CD4-positive, CD25-positive, alpha-beta regulatory T cell (primary cell): ENCODE measurements at regions not wholly inside any gene's neighbourhood (a gene's known extent, or its start where the extent isn't known, plus 50 kb on each side); places are given as distances from the start of the nearest gene placed in this dataset.
"Not testable (repeated sequence)": the region's sequence is repeated elsewhere in the genome, so short reads cannot be mapped to it uniquely, and the experiment has no call there.

ENCODE experiments used
- ATAC-seq, 2 donors: fragments of 150-1000 bp; cut with Tn5 transposase; one replicate each; pipeline ENCODE4 v1.10.0; 2021; ENCODE audit warnings: low read depth in 2 of 2, moderate number of reproducible peaks in 2 of 2, moderate library complexity in 1 of 2
- DNase-seq, 3 donors: peaks; one replicate each; pipeline versions ENCODE4 v3.0.0 to v3.0.0-alpha.2; 2012 to 2022; ENCODE audit warnings: mixed read lengths in 1 of 3
- H3K27ac ChIP-seq: one replicate; pipeline ENCODE4 v1.7.0; 2013; ENCODE audit warnings: mild to moderate bottlenecking, low read length; ENCODE audit not compliant: insufficient read depth, poor library complexity, severe bottlenecking
- H3K27me3 ChIP-seq: one replicate; pipeline ENCODE4 v1.7.0; 2013; ENCODE audit warnings: low read length; ENCODE audit not compliant: control insufficient read depth, insufficient read depth
- H3K36me3 ChIP-seq: one replicate; pipeline ENCODE4 v1.7.0; 2013; ENCODE audit warnings: mild to moderate bottlenecking, low read length, moderate library complexity; ENCODE audit not compliant: control insufficient read depth, insufficient read depth
- H3K4me1 ChIP-seq: 2 replicates; pipeline ENCODE4 v1.7.0; 2013; ENCODE audit warnings: mild to moderate bottlenecking, low read length; ENCODE audit not compliant: insufficient read depth, control insufficient read depth, poor library complexity, severe bottlenecking
- H3K4me3 ChIP-seq: one replicate; pipeline ENCODE4 v1.7.0; 2013; ENCODE audit warnings: low read depth, mild to moderate bottlenecking, low read length, moderate library complexity
- H3K9me3 ChIP-seq, 2 experiments: 1 replicate in 1 of 2; 2 replicates in 1 of 2; pipeline ENCODE4 v1.7.0; 2013; ENCODE audit warnings: low read length in 2 of 2, mild to moderate bottlenecking in 1 of 2, moderate library complexity in 1 of 2; ENCODE audit not compliant: control insufficient read depth in 2 of 2
- H3K27ac Mint-ChIP-seq, 3 donors: one replicate each; pipeline ENCODE4 v1.8.0; 2020 to 2022; ENCODE audit warnings: mild to moderate bottlenecking in 3 of 3, mixed read lengths in 3 of 3, moderate library complexity in 2 of 3
- H3K27me3 Mint-ChIP-seq: one replicate; pipeline ENCODE4 v1.8.0; 2022; ENCODE audit warnings: mild to moderate bottlenecking, mixed read lengths
- H3K36me3 Mint-ChIP-seq: one replicate; pipeline ENCODE4 v1.8.0; 2020; ENCODE audit warnings: mixed read lengths
- H3K4me1 Mint-ChIP-seq, 4 donors: one replicate each; pipeline ENCODE4 v1.8.0; 2020 to 2022; ENCODE audit warnings: mixed read lengths in 4 of 4, mild to moderate bottlenecking in 1 of 4
- H3K4me3 Mint-ChIP-seq, 4 donors: one replicate each; pipeline ENCODE4 v1.8.0; 2020 to 2022; ENCODE audit warnings: mild to moderate bottlenecking in 4 of 4, mixed read lengths in 4 of 4, moderate library complexity in 3 of 4
- H3K9me3 Mint-ChIP-seq, 7 donors: one replicate each; pipeline ENCODE4 v1.8.0; 2020 to 2022; ENCODE audit warnings: mixed read lengths in 7 of 7, mild to moderate bottlenecking in 3 of 7, moderate library complexity in 2 of 7

- H3K4me1 ChIP-seq: no peaks in the 10 kb centered on the region
- ATAC-seq (no peak), DNase-seq (no peak)
- no peaks in the 10 kb centered on the region for H3K4me1 Mint-ChIP-seq
- H3K27ac Mint-ChIP-seq: no peak overlapping the region
- no peak overlapping the region for H3K4me3 ChIP-seq
- H3K27me3 ChIP-seq: no peaks in the 10 kb centered on the region
- no peaks in the 10 kb centered on the region for H3K9me3 ChIP-seq
- no peak overlapping the region for H3K4me3 Mint-ChIP-seq
- no peak overlapping the region for H3K27ac ChIP-seq
- no peaks in the 10 kb centered on the region for H3K9me3 Mint-ChIP-seq
- no peaks in the 10 kb centered on the region for H3K27me3 Mint-ChIP-seq
- no peaks in the 10 kb centered on the region for H3K36me3 Mint-ChIP-seq
- no peaks in the 10 kb centered on the region for H3K36me3 ChIP-seq
Measured at GRCh38 chr21:16216288-16216962, 486.6 kb downstream of the USP25 start.

- H3K36me3 ChIP-seq: no peaks in the 10 kb centered on the region
- no peaks in the 10 kb centered on the region for H3K9me3 ChIP-seq
- H3K27ac ChIP-seq: no peak overlapping the region
- DNase-seq (no peak), ATAC-seq (no peak)
- H3K9me3 Mint-ChIP-seq: no peaks in the 10 kb centered on the region
- no peaks in the 10 kb centered on the region for H3K27me3 ChIP-seq
- H3K4me3 Mint-ChIP-seq: no peak overlapping the region
- H3K27ac Mint-ChIP-seq: no peak overlapping the region
- H3K36me3 Mint-ChIP-seq: no peaks in the 10 kb centered on the region
- H3K27me3 Mint-ChIP-seq: no peaks in the 10 kb centered on the region
- no peaks in the 10 kb centered on the region for H3K4me1 ChIP-seq
- no peaks in the 10 kb centered on the region for H3K4me1 Mint-ChIP-seq
- no peak overlapping the region for H3K4me3 ChIP-seq
Measured at GRCh38 chr21:16218682-16219343, 489.0 kb downstream of the USP25 start.

GRCh38 chr21:16224756-16225155 is 495.0 kb downstream of the USP25 start:
- not testable (repeated sequence) for H3K27ac Mint-ChIP-seq, H3K4me1 ChIP-seq, H3K4me3 Mint-ChIP-seq, H3K36me3 Mint-ChIP-seq, H3K4me1 Mint-ChIP-seq, H3K27me3 Mint-ChIP-seq, H3K27me3 ChIP-seq, H3K36me3 ChIP-seq, ATAC-seq, H3K4me3 ChIP-seq, DNase-seq, H3K27ac ChIP-seq, H3K9me3 ChIP-seq
- H3K9me3 Mint-ChIP-seq: peaks cover 1 to 16% (median 2%) of the 10 kb centered on the region in 7 donors

DNA sequence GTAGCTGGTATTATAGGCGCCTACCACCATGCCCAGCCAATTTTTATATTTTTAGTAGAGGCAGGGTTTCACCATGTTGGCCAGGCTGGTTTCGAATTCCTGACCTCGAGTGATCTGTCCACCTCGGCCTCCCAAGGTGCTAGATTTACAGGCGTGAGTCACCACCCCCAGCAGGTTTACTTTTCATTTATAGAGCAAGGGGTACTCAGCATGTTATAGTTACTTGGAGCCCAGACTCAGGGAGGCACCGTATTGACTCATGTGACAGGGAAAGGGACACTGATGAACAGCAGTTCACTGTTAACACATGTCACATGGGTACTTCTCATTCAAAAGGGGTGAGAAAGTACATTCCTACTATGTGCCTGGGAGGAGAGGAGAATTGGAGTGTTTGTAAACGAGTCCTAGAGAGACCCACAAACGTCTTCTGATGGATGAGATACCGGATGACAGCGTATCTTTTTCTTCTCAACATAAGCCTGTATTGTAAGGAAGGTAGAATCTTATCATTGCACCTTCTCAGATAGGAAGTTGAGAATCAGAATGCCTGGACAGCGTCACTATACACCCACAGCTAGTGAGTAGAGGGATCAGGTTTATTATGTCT is 510.0 kb downstream of the USP25 start:
- no peak overlapping the region for H3K4me3 Mint-ChIP-seq
- Histone ChIP-seq H3K4me1 (no peaks in the 10 kb centered on the region), H3K27me3 (no peaks in the 10 kb centered on the region), H3K4me3 (no peak overlapping the region), H3K36me3 (no peaks in the 10 kb centered on the region), H3K27ac (no peak overlapping the region), H3K9me3 (no peaks in the 10 kb centered on the region)
- no peak overlapping the region for H3K27ac Mint-ChIP-seq
- no peak for ATAC-seq
- no peak for DNase-seq
- H3K27me3 Mint-ChIP-seq: no peaks in the 10 kb centered on the region
- H3K9me3 Mint-ChIP-seq: peaks cover 0 to 6% (median 4%) of the 10 kb centered on the region in 7 donors
- no peaks in the 10 kb centered on the region for H3K36me3 Mint-ChIP-seq
- H3K4me1 Mint-ChIP-seq: no peaks in the 10 kb centered on the region

DNA sequence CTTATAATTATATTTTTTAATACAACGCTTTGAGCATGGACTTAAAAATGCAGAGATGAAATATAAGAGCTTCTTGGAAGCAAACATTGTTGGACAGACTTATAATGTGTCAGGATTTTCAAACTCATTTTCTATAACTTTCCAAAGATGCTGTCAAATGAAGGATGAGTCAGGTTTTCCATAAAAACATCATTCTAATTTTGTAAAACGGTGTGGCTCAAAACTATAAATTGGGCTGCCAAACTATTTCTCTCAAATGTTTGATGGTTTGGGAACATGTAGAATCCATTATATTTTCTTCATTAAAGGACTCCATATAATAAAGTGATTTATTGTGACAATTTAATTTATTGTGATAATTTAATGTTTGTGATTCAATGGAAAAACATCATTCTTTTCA is 511.2 kb downstream of the USP25 start:
- peaks cover 0 to 6% (median 0%) of the 10 kb centered on the region in 7 donors for H3K9me3 Mint-ChIP-seq
- DNase-seq (no peak), ATAC-seq (no peak)
- no peaks in the 10 kb centered on the region for H3K27me3 Mint-ChIP-seq
- H3K4me1 Mint-ChIP-seq: no peaks in the 10 kb centered on the region
- no peaks in the 10 kb centered on the region for H3K27me3 ChIP-seq
- no peaks in the 10 kb centered on the region for H3K36me3 ChIP-seq
- no peak overlapping the region for H3K4me3 ChIP-seq
- H3K9me3 ChIP-seq: no peaks in the 10 kb centered on the region
- H3K4me3 Mint-ChIP-seq: no peak overlapping the region
- no peak overlapping the region for H3K27ac ChIP-seq
- H3K36me3 Mint-ChIP-seq: no peaks in the 10 kb centered on the region
- H3K4me1 ChIP-seq: no peaks in the 10 kb centered on the region
- H3K27ac Mint-ChIP-seq: no peak overlapping the region

DNA sequence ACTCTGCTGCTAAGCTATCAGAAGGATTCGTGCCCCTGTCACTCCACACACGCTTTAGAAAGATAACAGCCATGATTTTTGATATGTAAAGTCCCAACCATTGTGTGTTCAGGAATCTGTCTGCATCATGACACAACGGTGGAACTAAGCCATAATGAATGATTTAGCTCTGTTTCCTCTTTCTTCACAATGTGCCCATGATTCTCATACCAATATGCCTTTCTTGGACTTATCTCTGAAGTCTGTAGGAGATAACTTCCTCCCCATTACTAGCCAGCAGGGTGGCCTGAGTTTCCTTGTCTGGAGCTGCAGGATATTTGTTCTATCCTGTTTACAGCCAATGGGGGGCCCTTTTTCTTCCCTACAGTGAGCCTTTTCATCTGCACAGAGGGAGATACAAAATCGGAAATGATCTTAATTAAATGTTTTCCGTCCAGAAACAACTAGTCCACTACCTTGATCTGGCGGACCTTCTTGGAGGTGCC is 511.7 kb downstream of the USP25 start:
- Mint-ChIP-seq H3K27ac (no peak overlapping the region), H3K9me3 (peaks cover 0 to 6% (median 3%) of the 10 kb centered on the region in 7 donors), H3K27me3 (no peaks in the 10 kb centered on the region), H3K36me3 (no peaks in the 10 kb centered on the region), H3K4me1 (no peaks in the 10 kb centered on the region), H3K4me3 (no peak overlapping the region)
- no peaks in the 10 kb centered on the region for H3K36me3 ChIP-seq
- DNase-seq (no peak), ATAC-seq (no peak)
- no peak overlapping the region for H3K27ac ChIP-seq
- no peaks in the 10 kb centered on the region for H3K4me1 ChIP-seq
- H3K9me3 ChIP-seq: no peaks in the 10 kb centered on the region
- H3K4me3 ChIP-seq: no peak overlapping the region
- H3K27me3 ChIP-seq: no peaks in the 10 kb centered on the region

DNA sequence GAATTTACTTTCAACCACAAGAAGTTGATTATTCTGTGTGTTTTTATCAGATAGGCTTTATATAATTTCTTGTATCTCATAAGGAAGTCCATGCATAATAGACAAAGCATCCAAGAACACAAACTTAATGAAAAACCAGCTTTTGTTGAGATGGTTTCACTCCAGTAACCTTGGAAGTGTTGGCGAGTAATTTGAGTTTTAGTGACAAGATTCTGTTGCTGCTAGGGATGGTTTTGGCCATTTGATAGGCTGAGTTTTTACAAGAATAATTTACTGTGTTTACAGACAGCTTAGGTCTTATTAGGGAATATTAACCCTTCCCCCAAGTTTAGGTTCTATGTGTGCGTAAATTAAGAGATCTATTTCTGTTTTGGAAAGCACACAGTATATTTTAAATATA is 513.6 kb downstream of the USP25 start:
- Histone ChIP-seq H3K36me3 (no peaks in the 10 kb centered on the region), H3K9me3 (no peaks in the 10 kb centered on the region), H3K27me3 (no peaks in the 10 kb centered on the region), H3K4me3 (no peak overlapping the region), H3K27ac (no peak overlapping the region), H3K4me1 (no peaks in the 10 kb centered on the region)
- no peak overlapping the region for H3K27ac Mint-ChIP-seq
- peaks cover 0 to 6% (median 4%) of the 10 kb centered on the region in 7 donors for H3K9me3 Mint-ChIP-seq
- H3K27me3 Mint-ChIP-seq: no peaks in the 10 kb centered on the region
- H3K36me3 Mint-ChIP-seq: no peaks in the 10 kb centered on the region
- DNase-seq (no peak), ATAC-seq (no peak)
- no peaks in the 10 kb centered on the region for H3K4me1 Mint-ChIP-seq
- H3K4me3 Mint-ChIP-seq: no peak overlapping the region
